Activated CD8-positive, alpha-beta memory T cell treated with anti-CD3 and anti-CD28 coated beads, Interleukin-2, amount 50 U/mL, for 48 hours (primary cell): ENCODE measurements at regions not wholly inside any gene's neighbourhood (a gene's known extent, or its start where the extent isn't known, plus 50 kb on each side); places are given as distances from the start of the nearest gene placed in this dataset.

ENCODE experiments used
- DNase-seq: peaks from one replicate; pipeline ENCODE4 v3.0.0-alpha.2; 2020

DNA sequence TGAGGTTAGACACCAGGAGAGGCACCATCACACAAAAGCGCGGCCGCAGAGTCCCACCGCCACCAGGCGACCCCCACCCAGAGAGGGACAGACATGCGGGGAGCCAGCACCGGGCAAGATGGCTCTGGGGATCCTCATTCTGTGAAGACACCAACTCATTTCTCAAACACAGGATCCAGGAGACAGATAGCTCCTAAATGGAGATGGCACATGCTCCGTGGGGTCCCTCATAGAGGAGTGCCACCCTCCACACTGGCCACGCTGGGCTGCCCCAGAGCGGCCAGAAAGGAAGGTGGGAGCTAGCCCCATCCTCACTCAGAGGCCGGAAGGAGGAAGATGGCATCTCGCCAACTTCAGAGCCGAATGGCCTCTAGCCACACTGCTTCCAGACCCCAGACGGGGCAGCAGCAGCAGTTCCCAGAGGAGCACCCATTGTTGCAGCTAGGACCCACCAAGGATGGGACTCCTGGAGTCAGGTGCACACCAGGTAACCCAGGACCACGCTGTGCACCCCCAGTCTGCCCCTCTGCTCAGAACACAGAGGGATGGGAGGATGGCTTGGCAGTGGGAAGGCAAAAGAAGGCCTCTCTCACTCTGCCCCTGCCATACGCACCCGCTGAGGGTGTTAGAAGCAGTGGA lies 78.6 kb downstream of the ZIC5 start:
- DNase-seq = no peak

DNA sequence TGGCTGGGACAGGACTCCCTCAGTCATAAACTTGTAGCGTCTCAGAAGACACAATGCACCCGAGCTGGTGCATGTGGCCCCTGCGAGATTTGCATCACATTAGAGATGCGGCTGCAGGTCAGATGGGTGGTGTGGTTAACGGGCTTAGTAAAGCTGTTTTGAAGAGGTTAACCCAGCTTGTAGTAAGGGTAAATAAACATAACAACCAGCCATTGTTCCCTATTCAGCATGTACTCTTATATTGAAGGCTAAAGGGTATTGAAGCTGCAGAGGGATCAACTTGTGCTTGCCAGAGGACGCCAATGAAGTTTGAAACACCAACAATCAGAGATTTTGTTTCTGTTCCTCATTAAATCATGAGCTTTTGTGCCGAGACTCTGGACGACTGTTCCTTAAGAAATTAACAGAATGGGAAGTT lies 79.4 kb downstream of the ZIC5 start:
- no peak for DNase-seq

DNA sequence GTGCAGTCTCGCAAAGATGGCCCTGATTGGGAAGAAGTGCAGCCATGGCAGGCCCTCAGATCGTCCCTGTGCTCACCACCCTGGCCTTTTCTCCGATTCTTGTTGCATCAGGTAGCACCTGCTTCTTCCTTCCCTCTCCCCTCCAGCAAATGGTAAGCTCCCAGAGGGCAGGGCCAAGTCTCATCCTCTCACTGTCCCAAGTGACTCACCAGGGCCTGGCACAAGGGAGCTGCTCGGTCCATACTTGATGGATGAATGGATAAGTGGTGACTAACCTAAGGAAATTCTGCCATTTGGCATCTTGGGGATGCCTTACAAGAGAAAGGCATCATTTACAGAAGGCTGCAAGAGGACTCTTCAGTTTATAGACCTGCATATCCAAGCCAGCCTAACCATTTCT lies 84.9 kb downstream of the ZIC5 start:
- no peak for DNase-seq

DNA sequence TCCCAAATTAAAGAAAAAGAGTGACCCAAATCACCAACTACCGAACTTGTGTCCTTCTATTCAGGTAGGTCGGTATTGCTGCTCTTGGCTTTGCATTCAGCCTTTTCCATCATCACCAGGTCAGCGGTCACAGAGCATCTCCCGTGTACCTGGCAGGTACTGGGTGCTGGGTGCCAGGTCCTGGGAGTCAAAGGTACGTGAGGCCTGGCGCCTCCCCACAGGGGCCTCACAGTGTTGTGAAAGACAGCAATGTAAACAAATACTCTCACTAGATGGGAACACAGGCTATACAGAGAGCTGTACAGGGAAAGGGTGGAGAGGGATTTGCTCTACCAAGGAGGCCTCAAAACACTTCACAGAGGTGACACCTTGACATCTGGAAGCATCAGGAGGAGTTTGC lies 86.7 kb downstream of the ZIC5 start:
- DNase-seq = no peak

DNA sequence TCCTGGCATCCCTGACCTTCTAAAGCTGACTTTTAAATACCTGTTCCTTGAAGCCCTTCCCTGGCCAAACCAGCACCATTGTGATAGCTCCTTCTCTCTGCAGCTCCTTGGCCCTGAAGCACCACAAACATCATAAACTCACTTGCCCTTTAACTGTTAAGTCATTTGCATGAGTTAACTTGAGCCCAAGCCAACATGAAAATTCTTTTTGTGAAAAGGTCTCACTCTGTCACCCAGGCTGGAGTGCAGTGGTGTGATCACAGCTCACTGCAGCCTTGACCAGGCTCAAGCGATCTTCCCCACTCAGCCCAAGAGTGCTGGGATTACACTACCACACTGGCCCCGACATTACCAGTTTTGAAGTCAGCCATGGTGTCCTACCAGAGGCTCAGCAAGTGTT lies 87.8 kb downstream of the ZIC5 start:
- no peak for DNase-seq

DNA sequence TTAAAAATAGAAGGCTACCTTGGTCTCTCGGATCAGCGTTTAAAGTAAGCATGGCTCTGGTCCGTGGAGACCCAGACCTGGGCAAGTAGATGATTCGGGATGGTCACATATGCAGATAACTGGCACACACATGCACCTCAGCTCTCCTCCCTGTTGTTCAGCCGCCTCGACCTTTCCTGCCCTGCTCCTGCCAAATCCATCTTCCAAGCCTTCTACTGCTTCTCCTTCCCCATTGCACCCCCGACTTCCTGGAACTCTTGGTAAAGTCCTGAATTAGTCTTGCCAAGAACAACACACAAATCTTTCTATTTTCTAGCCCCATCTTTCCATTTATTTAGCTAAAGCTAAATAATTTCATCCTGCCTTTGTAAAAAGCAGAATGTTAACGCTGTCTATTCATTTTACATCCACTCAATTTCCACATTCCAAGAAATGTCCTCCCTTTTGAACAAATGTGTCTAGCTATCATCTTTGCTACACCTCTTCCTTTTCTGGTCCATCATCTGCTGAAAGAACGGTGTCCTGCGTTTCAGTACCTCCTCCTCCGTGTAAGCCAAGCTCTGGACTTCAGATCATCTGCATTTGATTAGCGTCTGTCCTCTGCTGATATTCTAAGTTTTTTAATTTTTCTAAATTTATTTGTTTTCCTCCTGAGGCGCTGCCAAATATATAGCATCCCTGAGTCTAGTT lies 92.5 kb downstream of the ZIC5 start:
- no peak for DNase-seq

DNA sequence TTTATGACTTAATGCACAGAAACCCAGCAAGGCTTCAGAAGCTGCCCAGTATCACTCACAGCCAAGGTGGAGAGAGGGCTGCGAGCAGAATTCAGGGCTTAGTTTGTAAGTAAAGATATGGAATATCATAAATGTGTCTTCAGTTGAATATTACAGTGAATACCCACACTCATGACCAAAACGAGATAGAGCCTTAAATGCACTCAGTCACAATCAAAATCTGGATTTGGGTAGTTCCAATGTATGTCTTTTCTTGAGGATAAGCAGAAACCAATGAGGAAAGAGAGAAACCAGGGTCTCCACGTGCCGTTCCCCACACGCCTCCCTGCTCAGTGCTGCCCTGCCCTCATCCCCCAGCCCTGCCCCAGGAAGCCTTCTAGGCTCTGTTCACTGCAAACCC lies 94.9 kb downstream of the ZIC5 start:
- DNase-seq = no peak

DNA sequence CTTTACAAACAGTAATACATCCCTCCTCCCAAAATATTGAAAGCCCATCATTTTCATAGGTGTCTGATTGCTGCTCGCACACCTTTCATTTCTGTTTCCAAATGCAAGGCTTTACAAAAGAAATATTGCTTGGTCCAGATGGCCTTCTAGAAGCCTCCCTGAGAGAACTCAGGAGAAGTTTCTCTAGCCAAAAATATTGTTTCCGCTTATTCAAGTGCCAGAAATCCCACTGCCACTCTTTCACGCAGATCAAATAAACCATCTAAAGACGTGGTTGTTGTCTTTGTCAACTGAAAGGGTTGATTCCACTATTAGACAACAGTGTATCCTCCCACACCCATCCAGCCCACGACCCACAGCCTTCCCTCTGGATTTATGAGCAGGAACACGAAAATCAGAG lies 96.2 kb downstream of the ZIC5 start:
- no peak for DNase-seq

DNA sequence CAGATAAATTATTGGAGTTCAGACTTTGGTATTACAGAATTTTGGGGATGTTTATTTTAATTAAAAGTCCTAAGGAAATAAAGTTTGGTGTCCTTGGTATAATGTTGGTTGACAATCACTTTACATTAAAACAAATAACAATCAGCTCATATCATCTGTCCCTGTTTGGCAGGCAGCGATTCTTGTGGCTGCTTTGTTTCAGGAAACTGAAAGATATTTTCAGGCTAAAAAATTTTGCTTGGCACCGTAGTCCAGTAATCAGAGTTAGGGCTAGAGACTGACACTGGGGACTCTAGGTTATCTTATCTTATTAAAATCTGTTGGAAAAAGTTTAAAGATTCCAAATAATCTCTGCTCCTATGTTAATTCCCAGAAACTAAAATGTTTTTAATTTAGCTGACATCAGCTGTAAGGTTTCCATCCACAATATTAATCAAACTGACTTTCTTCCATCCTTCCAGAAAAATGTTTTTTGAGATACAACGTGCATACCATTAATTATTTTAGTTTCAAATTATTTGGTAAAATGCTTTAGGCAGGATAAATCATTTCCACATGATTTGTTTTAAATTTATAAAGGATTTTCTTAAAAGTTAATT lies 97.6 kb downstream of the ZIC5 start:
- no peak for DNase-seq

DNA sequence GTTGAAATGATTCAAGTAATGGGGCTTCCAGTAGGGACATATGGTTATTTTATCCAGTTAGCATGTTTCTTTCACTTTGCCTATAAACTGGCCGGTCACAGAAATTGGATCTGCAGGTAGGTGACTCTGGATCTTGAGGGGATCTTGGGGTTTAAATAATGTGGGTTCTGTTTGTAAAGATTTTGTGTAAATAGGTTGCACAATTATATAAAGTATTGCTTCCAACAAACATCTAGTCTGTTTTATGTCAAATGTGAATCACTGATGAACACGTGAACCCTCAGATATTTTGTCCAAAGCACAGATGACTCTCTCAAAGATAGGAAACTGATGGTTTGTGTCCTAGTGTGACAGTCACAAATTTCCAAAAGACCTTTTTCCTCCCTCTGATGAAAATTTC lies 98.4 kb downstream of the ZIC5 start:
- no peak for DNase-seq

DNA sequence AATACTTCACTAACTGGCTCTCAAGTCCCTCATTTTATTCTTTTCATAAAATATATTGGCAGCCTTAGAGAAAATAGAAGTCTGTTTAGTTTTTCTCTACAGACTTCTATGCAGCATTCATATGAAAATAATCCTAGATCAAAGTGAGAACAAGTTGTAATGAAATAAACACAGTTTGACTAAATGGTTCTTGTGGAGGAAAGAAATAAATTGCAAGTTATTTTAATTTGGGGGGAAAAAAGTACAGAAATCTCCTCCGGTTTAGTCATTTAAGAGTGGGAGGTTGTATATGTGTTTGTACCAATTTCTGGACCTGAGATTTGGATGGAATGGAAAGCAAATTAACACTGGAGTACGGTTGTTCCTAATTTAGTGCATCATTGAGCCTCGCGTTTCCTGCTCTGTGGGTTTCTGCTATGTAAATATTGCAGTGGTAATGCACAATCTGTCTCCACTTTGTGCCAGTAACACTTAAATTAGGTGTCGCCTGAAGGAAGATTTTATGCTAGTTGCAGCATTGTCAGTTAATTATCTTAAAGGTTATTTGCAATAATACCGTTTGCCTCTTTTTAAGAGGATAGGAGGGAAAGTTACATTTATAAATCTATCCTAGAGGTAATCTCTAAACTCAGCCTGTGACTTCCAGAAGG lies 100.2 kb downstream of the ZIC5 start:
- no peak for DNase-seq

DNA sequence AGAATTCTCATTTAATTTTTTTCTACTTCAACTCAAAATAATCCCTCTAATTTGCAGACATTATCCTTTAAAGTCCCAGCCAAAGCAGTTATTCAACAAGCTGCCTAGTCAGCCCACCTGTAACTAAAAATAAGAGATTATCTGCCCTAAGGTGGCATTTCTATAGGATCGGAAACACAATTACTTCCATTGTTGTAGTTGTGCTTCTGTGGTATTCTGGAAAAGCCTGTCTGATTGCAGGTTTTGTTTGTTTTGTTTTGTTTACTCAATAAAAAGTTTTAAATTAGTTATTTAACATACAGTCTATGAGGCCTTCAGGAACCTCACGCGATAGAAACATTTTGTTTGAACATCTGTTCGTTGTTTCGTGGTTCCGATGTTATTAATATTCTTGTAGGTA lies 101.0 kb downstream of the ZIC5 start:
- no peak for DNase-seq

DNA sequence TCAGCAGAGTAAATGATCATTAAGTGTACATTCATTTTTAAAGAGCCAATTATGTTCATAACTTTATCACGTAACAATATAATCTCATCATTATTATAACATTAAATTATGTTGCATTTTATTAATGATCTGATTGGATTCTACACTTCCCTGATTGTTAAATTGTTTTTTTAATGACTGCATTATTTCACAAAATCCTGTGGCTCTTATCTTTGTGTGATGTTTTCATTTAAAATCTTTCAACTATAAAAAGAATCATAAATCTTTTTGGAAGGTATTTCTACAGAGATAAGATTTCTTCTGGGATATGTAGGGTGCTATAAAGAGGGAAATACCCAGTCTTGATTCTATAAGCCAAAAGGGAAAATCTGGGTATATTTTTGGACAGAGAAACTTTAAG lies 101.7 kb downstream of the ZIC5 start:
- no peak for DNase-seq

DNA sequence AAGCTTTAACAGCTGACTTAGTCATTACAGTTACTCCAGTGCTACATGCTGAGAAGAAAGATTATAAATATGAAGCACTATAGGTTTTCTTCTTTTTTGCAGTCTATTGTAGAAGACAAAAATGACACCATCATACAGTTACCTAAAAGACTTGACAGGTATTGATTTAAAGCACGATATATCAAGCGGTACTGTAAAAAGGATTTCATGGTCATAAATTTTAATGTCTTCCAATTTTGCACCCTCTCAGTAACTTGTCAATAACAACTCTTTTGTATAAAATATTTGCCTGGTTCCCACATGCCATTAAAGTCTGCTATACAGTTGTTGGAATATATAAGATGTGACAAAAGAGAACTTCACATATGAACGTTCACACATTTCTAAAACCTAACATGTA lies 102.8 kb downstream of the ZIC5 start:
- no peak for DNase-seq

DNA sequence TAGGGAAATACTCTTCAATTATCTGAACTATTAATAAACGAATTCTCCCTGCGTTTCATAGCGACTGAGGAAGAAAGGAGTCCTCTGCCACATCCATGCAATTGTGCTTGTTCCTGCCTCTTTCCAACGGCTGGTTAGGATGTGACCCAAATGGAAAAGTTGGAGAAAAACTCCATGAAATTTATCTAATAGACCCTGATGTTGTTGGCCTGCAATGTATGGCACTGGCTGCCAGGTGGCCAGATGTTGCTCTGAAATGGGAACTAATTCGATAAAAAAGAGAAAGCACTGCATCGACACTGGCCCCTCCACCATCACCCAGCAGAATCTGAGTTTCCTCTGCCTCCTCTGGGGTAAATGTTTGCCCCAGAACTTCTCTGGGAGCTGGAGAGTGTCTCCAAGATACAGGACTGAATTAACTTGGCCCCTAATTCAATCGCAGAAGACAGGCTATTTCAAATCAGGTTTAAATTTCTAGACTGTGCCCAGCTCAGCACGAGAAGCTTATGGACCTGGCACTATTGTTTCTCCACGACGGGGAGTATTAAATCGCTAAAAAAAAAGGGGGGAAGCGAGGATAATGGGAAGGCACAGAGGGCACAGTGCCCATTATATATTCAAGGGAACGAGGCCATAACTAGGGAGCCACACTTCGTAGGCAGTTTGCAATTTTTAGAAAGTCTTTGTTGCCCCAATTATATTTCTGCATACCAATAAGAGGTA lies 103.9 kb downstream of the ZIC5 start:
- no peak for DNase-seq

DNA sequence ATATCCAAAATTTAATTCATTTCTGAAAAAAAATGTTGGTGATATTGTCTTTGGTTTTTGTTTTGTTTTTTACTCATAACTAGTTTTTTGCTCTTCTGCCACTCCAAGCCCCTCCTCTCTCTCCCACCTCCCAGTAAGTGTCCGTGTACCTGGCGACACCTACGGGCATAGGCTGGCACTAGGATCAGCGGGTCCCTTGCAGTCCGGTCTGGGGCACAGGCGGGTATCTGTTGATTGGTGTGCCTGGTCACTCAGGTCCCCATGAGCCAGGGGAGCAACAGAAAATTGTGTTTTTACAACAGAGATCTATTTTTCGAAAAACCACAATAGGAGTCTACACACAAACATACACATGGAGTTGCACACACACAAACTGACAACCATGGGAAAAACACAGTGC lies 104.8 kb downstream of the ZIC5 start:
- DNase-seq = no peak

DNA sequence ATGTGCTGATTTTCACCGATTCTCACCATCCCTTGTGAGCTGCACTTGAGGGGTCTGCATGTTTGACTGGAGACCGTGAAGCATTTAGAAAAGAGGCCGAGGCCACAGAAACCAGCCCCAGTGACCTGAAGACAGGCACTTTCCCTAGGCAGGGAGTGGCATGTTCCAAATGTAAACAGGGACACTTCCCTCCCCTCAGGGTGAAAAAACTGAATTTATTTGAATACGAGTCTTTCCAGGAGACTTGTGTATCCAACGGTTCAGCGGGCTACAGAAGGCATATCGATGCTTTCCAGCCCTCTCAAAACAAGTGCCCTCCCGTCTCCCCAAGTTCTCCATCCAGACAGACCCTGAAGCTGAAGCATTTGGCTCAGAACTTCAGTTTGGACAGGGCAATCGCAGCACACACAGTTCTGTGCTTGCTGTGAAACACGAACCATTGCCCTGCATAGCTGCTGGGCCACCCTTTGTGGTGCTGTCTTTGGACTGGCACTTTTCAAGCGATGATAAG lies 106.1 kb downstream of the ZIC5 start:
- no peak for DNase-seq

DNA sequence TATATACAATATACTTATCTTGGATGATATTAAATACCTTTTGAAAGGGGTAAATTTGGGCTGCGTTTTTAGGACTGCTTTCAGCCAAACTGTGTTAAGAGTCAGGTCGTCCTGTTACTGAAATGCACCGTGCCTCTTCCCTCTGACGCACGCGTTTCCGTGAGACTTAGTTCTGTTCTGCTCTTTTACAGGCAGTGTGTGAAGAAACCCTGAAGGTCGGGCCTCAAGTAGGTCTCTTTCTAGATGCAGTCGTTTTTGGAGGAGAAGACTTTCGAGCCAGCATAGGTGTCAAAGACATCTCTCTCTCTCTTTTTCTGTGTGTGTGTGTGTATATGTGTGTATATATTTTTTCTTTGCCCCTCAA lies 107.0 kb downstream of the ZIC5 start:
- no peak for DNase-seq

DNA sequence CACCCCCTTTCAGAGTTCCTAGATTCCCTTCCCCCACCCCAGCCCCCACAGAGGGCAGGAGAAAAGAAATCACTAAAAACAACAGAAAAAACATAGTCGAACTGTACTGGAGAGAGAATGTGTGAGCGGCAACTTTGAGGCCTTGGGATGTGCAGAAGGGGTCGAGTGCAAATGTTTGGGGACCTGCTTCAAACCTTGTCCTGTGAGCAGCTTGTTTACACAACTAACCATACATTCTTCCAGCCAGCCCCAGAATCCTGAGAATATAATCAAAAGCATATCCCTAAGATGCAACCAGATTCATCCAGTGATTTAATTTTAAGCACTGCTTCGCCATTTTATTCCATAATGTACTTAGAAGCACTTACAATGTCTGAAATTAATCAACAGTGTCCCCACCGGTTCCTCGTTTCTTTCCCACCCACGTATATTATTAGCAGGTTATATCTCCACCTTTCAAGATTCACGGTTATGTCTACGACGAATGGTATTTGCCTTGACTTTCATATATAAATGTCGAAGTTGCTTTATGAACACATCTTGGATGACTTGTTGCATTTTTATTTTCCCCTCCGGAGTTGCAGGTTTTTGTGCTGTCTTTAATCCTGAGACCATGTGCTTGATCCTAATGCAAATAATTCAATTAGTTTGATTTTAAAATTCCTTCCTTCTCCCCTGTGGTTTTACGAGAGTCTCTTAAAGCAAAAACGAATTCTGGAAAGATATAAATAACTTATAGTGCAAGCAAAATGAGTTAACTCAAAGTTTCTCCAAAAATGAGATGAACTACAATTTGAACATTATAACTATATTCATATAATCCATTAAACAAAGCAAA lies 107.6 kb downstream of the ZIC5 start:
- DNase-seq = no peak

DNA sequence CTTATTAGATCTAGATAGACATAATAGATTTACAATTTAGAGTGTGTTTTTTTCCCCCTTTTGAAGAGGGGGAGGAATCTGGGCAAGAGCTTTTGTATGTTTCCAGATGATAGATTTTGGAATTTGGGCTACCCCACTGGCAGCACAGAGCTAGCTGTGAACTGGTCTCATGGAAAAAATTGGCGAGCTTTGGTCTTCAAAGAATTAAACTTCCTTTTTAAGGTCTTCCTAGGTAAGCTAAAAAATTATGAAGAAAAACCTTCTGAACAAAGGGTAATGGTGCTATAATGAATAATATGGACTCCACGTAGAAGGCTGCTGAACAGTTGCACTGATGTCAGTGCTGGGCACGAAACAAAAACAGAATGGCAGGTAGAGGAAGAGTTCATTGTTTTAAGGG lies 109.3 kb downstream of the ZIC5 start:
- no peak for DNase-seq

DNA sequence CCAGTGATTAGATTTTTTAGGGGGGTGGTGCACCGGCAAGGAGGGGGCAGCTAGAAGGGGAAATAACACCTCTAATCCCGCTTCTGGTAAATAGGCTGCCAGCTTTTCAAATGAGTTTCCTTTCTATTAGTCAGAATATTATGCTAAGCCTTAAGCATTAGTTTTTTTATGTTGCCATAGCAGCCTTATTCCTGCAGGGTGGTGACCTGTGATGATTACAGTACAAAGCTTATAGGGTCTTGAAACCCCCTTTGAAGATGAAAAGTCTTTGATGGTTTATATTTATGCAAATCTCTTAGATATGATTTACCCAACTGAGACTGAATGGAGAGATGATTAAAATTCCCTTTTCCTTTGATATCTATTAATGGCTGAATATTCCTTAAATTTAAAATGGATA lies 109.8 kb downstream of the ZIC5 start:
- no peak for DNase-seq

DNA sequence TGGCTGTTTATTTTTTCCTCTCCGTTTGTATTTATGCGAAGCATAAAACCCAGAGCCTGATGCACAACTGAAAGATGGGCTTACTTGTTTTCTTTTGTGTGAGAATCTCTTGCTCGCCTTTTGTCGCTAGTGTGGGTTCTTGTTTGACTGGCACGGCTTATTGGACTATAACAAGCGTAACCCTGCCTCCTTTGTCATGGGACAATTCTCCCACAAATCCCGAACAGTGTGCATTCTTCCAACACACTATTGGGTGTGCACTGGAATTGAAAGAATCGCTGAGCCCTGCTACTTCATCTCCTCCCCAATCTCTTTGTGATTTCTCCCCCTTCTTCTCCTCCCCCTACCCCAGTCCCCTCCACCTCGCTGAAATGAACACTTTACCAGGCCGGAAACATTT lies 110.8 kb downstream of the ZIC5 start:
- DNase-seq = no peak
